GM12878 (cell line): ENCODE measurements at regions not wholly inside any gene's neighbourhood (a gene's known extent, or its start where the extent isn't known, plus 50 kb on each side); places are given as distances from the start of the nearest gene placed in this dataset.

ENCODE experiments used
- CTCF ChIP-seq, 3 experiments: IDR thresholded peaks in 2 of 3; conservative IDR thresholded peaks in 1 of 3; 2 replicates each; pipeline ENCODE4 v1.5.1; 2011; ENCODE audit warnings: low read depth in 3 of 3, low read length in 3 of 3, mild to moderate bottlenecking in 3 of 3, control low read depth in 2 of 3, moderate library complexity in 2 of 3, inconsistent platforms in 1 of 3, mixed read lengths in 1 of 3; ENCODE audit not compliant: control insufficient read depth in 2 of 3, insufficient read depth in 1 of 3; ENCODE audit errors: extremely low read depth in 1 of 3
- E2F4 ChIP-seq: IDR thresholded peaks from 2 replicates; pipeline ENCODE4 v1.6.1; 2012; ENCODE audit warnings: low read depth, low read length, improper control_type of control experiment
- EP300 ChIP-seq, 2 experiments: fragments of 150-350 bp in 1 of 2; IDR thresholded peaks; 2 replicates each; pipeline ENCODE4 v1.6.1; 2011 to 2012; ENCODE audit warnings: low read depth in 2 of 2, low read length in 2 of 2, borderline replicate concordance in 1 of 2, improper control_type of control experiment in 1 of 2, inconsistent platforms in 1 of 2; ENCODE audit not compliant: control insufficient read depth in 1 of 2
- FOS ChIP-seq: IDR thresholded peaks from 3 replicates; pipeline ENCODE4 v1.6.1; 2011; ENCODE audit warnings: borderline replicate concordance; ENCODE audit not compliant: insufficient read length; ENCODE audit errors: extremely low read depth
- MAX ChIP-seq: IDR thresholded peaks from 2 replicates; pipeline ENCODE4 v1.6.1; 2012; ENCODE audit warnings: low read depth, low read length, improper control_type of control experiment
- PAX8 ChIP-seq: fragments of 450-650 bp; IDR thresholded peaks from 2 replicates; pipeline ENCODE4 v1.6.1; 2017; ENCODE audit warnings: mild to moderate bottlenecking, moderate library complexity
- REST ChIP-seq: IDR thresholded peaks from 2 replicates; pipeline ENCODE4 v1.6.1; 2012; ENCODE audit warnings: mild to moderate bottlenecking, low read depth, low read length
- USF1 ChIP-seq: IDR thresholded peaks from 2 replicates; pipeline ENCODE4 v1.6.1; 2011; ENCODE audit warnings: borderline replicate concordance, low read depth, mild to moderate bottlenecking, moderate library complexity, mixed read lengths, low read length; ENCODE audit not compliant: insufficient read depth; ENCODE audit errors: extremely low read length
- ZBTB11 ChIP-seq: fragments of 450-650 bp; formaldehyde crosslinking; IDR thresholded peaks from 2 replicates; pipeline ENCODE4 v1.5.0; 2022; ENCODE audit warnings: mild to moderate bottlenecking, missing genetic modification characterization
- ZNF274 ChIP-seq: IDR thresholded peaks from one replicate; pipeline ENCODE4 v1.8.0; 2011; ENCODE audit not compliant: insufficient read length, insufficient read depth

GRCh38 chrX:79266702-79267101 is 100.4 kb downstream of the ITM2A start:
- TF ChIP-seq MAX, result no peak
- no peak for TF ChIP-seq CTCF (IDR thresholded peaks at IDR 0.05 in 2 of 3, conservative IDR thresholded peaks at IDR 0.05 in 1 of 3; ENCODE audit: control insufficient read depth in 2 of 3, extremely low read depth in 1 of 3, insufficient read depth in 1 of 3, low read depth in 3 of 3, low read length in 3 of 3)
- TF ChIP-seq REST, result no peak
- no peak for TF ChIP-seq E2F4
- TF ChIP-seq ZNF274, result no peak
- TF ChIP-seq PAX8, result no peak
- TF ChIP-seq EP300 (IDR thresholded peaks at IDR 0.05; ENCODE audit: borderline replicate concordance in 1 of 2, control insufficient read depth in 1 of 2, low read depth in 2 of 2, low read length in 2 of 2), result no peak
- TF ChIP-seq USF1, result no peak
- TF ChIP-seq FOS, result no peak
- no peak for TF ChIP-seq ZBTB11 (CRISPR knock-in tag)
